ENCODE measurements at regions not wholly inside any gene's neighbourhood (a gene's known extent, or its start where the extent isn't known, plus 50 kb on each side); places are given as distances from the start of the nearest gene placed in this dataset.

GRCh38 chr1:234842726-234843641 is 233.0 kb upstream of the IRF2BP2 start (continued):
- TF ChIP-seq ZHX1 (conservative IDR thresholded peaks at IDR 0.05; ENCODE audit: low read length) = no peak
- no peak for TF ChIP-seq ZNF212 (CRISPR knock-in tag; IDR thresholded peaks at IDR 0.05)
- no peak for TF ChIP-seq HLTF (IDR thresholded peaks at IDR 0.05)
- no peak for TF ChIP-seq ZFPM2 (CRISPR knock-in tag; IDR thresholded peaks at IDR 0.05)
- TF ChIP-seq HDAC1 (IDR thresholded peaks at IDR 0.05) = peak in 1 of 2 experiments; percentile 20; a peak in 1 of 4 replicates
- TF ChIP-seq NONO (IDR thresholded peaks at IDR 0.05; ENCODE audit: low read depth in 2 of 2, low read length in 1 of 2) = no peak
- TF ChIP-seq TFAP4 (CRISPR knock-in tag; IDR thresholded peaks at IDR 0.05; ENCODE audit: borderline replicate concordance) = peak; percentile 85; the same call in 1 of the 2 replicates
- TF ChIP-seq HDAC3 (IDR thresholded peaks at IDR 0.05; ENCODE audit: borderline replicate concordance, partially characterized antibody) = no peak
- no peak for TF ChIP-seq PTTG1 (tag; IDR thresholded peaks at IDR 0.05; ENCODE audit: low read depth)
- TF ChIP-seq MTA3 (IDR thresholded peaks at IDR 0.05; ENCODE audit: borderline replicate concordance) = peak; percentile 70; the same call in 1 of the 2 replicates
- no peak for TF ChIP-seq SMC3 (conservative IDR thresholded peaks at IDR 0.05; ENCODE audit: insufficient read depth, low read depth, low read length)
- TF ChIP-seq TEAD4 (IDR thresholded peaks at IDR 0.05; ENCODE audit: low read length) = 0 out of 2 replicates have a peak, but pooled peaks have one; percentile 49
- no peak for TF ChIP-seq TEAD4 (CRISPR knock-in tag; IDR thresholded peaks at IDR 0.05; ENCODE audit: borderline replicate concordance)
- peak; percentile 31; the same call in 1 of the 2 replicates for TF ChIP-seq ZNF239 (CRISPR knock-in tag; IDR thresholded peaks at IDR 0.05)
- peak; percentile 62; the same call in 1 of the 2 replicates for TF ChIP-seq SMARCE1 (IDR thresholded peaks at IDR 0.05)
- no peak for TF ChIP-seq ELF1 (tag; IDR thresholded peaks at IDR 0.05)
- no peak for TF ChIP-seq E2F3 (CRISPR knock-in tag; IDR thresholded peaks at IDR 0.05)
- no peak for TF ChIP-seq TAF15 (IDR thresholded peaks at IDR 0.05; ENCODE audit: low read depth, low read length)
- no peak for TF ChIP-seq ATF1 (CRISPR knock-in tag; IDR thresholded peaks at IDR 0.05)
- TF ChIP-seq ATF1 (tag; IDR thresholded peaks at IDR 0.05) = 0 out of 2 replicates have a peak, but pooled peaks have one; percentile 19
- TF ChIP-seq L3MBTL2 (IDR thresholded peaks at IDR 0.05) = 0 out of 2 replicates have a peak, but pooled peaks have one; percentile 22
- TF ChIP-seq PHF21A (IDR thresholded peaks at IDR 0.05; ENCODE audit: borderline replicate concordance, low read depth) = no peak
- TF ChIP-seq LEF1 (IDR thresholded peaks at IDR 0.05) = peak; percentile 47; the same call in 1 of the 2 replicates
- no peak for TF ChIP-seq POLR2H (tag; IDR thresholded peaks at IDR 0.05; ENCODE audit: low read depth)
- TF ChIP-seq PREB (CRISPR knock-in tag; IDR thresholded peaks at IDR 0.05) = no peak

All from K562 (cell line).